ENCODE measurements at regions not wholly inside any gene's neighbourhood (a gene's known extent, or its start where the extent isn't known, plus 50 kb on each side); places are given as distances from the start of the nearest gene placed in this dataset.

DNA sequence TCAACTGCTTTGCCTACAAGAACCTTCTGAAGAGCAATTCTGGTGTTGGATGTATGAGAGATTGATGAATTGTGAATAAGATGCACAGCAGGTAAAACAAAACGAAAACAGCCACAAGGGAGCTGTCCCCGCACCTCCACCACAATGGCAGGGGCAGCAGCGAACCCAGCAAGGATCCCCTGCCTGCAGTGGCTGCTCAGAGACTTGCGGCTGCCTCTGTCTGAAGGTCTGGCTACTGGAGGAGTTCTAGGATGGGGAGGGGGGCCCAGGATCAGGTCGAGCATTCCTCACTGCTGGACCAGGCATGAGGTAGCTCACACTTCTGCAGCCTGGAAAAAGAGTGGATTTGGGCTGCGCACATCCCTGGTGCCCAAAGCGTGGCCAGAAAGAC, 523.5 kb downstream of the CDH26 start:
- no peak for TF ChIP-seq SIN3A (IDR thresholded peaks at IDR 0.05; ENCODE audit: borderline replicate concordance, insufficient read depth, low read length)
- TF ChIP-seq REST (IDR thresholded peaks at IDR 0.05; ENCODE audit: insufficient read depth in 1 of 2, low read depth in 2 of 2, low read length in 2 of 2) = no peak
- no peak for TF ChIP-seq POLR2AphosphoS5 (IDR thresholded peaks at IDR 0.05; ENCODE audit: low read depth, low read length)

Data from PFSK-1 (cell line).